ENCODE measurements at regions not wholly inside any gene's neighbourhood (a gene's known extent, or its start where the extent isn't known, plus 50 kb on each side); places are given as distances from the start of the nearest gene placed in this dataset.
A peak's percentile ranks its signal among the peaks of the same experiment; 100 is the strongest.

GRCh38 chr12:31855427-31855826, 103.8 kb upstream of the RESF1 start:
- Mint-ChIP-seq H3K27me3 (no peaks in the 10 kb centered on the region), H3K4me1 (no peaks in the 10 kb centered on the region), H3K4me3 (no peak overlapping the region), H3K9me3 (peaks cover 27% of the 10 kb centered on the region), H3K36me3 (ENCODE audit: low read depth) (peaks cover 9% of the 10 kb centered on the region), H3K27ac (no peak overlapping the region)
- intact Hi-C loops (cut with micrococcal nuclease), result no loop called here
- DNase-seq, result no peak

- H3K9me3 Mint-ChIP-seq, result peaks cover 27% of the 10 kb centered on the region
- no peak overlapping the region for H3K27ac Mint-ChIP-seq
- no peaks in the 10 kb centered on the region for H3K4me1 Mint-ChIP-seq
- no peak for DNase-seq
- no peaks in the 10 kb centered on the region for H3K27me3 Mint-ChIP-seq
- peaks cover 9% of the 10 kb centered on the region for H3K36me3 Mint-ChIP-seq (ENCODE audit: low read depth)
- H3K4me3 Mint-ChIP-seq, result no peak overlapping the region
- intact Hi-C loops (cut with micrococcal nuclease), result no loop called here
These were observed 105.2 kb upstream of the RESF1 start for GRCh38 chr12:31853977-31854376.

- Mint-ChIP-seq H3K9me3 (peaks cover 27% of the 10 kb centered on the region), H3K27me3 (no peaks in the 10 kb centered on the region), H3K27ac (no peak overlapping the region), H3K36me3 (ENCODE audit: low read depth) (peaks cover 9% of the 10 kb centered on the region), H3K4me3 (no peak overlapping the region), H3K4me1 (no peaks in the 10 kb centered on the region)
- intact Hi-C loops (cut with micrococcal nuclease), result no loop called here
- no peak for DNase-seq
These were observed 105.7 kb upstream of the RESF1 start for GRCh38 chr12:31853520-31853919.

- peaks cover 43% of the 10 kb centered on the region for H3K9me3 Mint-ChIP-seq
- H3K36me3 Mint-ChIP-seq (ENCODE audit: low read depth), result peaks cover 9% of the 10 kb centered on the region
- DNase-seq, result no peak
- no peaks in the 10 kb centered on the region for H3K4me1 Mint-ChIP-seq
- no peaks in the 10 kb centered on the region for H3K27me3 Mint-ChIP-seq
- intact Hi-C loops (cut with micrococcal nuclease), result no loop called here
- no peak overlapping the region for H3K27ac Mint-ChIP-seq
- H3K4me3 Mint-ChIP-seq, result no peak overlapping the region
These were observed 108.9 kb upstream of the RESF1 start for GRCh38 chr12:31850268-31850667.

- Mint-ChIP-seq H3K4me1 (no peaks in the 10 kb centered on the region), H3K27me3 (no peaks in the 10 kb centered on the region), H3K4me3 (no peak overlapping the region), H3K27ac (no peak overlapping the region), H3K36me3 (ENCODE audit: low read depth) (peaks cover 9% of the 10 kb centered on the region), H3K9me3 (peaks cover 38% of the 10 kb centered on the region)
- DNase-seq, result no peak
- intact Hi-C loops (cut with micrococcal nuclease), result no loop called here
These were observed 110.0 kb upstream of the RESF1 start for GRCh38 chr12:31849090-31849687.

- Mint-ChIP-seq H3K9me3 (peaks cover 34% of the 10 kb centered on the region), H3K27ac (no peak overlapping the region), H3K27me3 (no peaks in the 10 kb centered on the region), H3K4me3 (no peak overlapping the region), H3K4me1 (no peaks in the 10 kb centered on the region), H3K36me3 (ENCODE audit: low read depth) (peaks cover 5% of the 10 kb centered on the region)
- DNase-seq, result no peak
- intact Hi-C loops (cut with micrococcal nuclease), result no loop called here
These were observed 112.8 kb upstream of the RESF1 start for GRCh38 chr12:31846405-31846804.

- Mint-ChIP-seq H3K4me3 (no peak overlapping the region), H3K9me3 (peaks cover 29% of the 10 kb centered on the region), H3K36me3 (ENCODE audit: low read depth) (peaks cover 2% of the 10 kb centered on the region), H3K27me3 (no peaks in the 10 kb centered on the region), H3K4me1 (no peaks in the 10 kb centered on the region), H3K27ac (no peak overlapping the region)
- DNase-seq, result no peak
- intact Hi-C loops (cut with micrococcal nuclease), result no loop called here
These were observed 113.4 kb upstream of the RESF1 start for GRCh38 chr12:31845613-31846322.

GRCh38 chr12:31843398-31844095, 114.7 kb upstream of the AMN1 start:
- Mint-ChIP-seq H3K4me3 (no peak overlapping the region), H3K9me3 (peaks cover 29% of the 10 kb centered on the region), H3K4me1 (no peaks in the 10 kb centered on the region), H3K36me3 (ENCODE audit: low read depth) (peaks cover 2% of the 10 kb centered on the region), H3K27me3 (no peaks in the 10 kb centered on the region), H3K27ac (no peak overlapping the region)
- intact Hi-C loops (cut with micrococcal nuclease), result no loop called here
- DNase-seq, result no peak

GRCh38 chr12:31837913-31838312, 109.1 kb upstream of the AMN1 start:
- no peaks in the 10 kb centered on the region for H3K27me3 Mint-ChIP-seq
- H3K4me1 Mint-ChIP-seq, result peaks cover 12% of the 10 kb centered on the region
- no peak overlapping the region for H3K27ac Mint-ChIP-seq
- no peak for DNase-seq
- intact Hi-C loops (cut with micrococcal nuclease), result no loop called here
- H3K4me3 Mint-ChIP-seq, result no peak overlapping the region
- peaks cover 9% of the 10 kb centered on the region for H3K36me3 Mint-ChIP-seq (ENCODE audit: low read depth)
- peaks cover 18% of the 10 kb centered on the region for H3K9me3 Mint-ChIP-seq

GRCh38 chr12:31835276-31835882, 106.6 kb upstream of the AMN1 start:
- intact Hi-C loops (cut with micrococcal nuclease), result no loop called here
- DNase-seq, result no peak
- Mint-ChIP-seq H3K9me3 (peaks cover 30% of the 10 kb centered on the region), H3K36me3 (ENCODE audit: low read depth) (peaks cover 24% of the 10 kb centered on the region), H3K27ac (no peak overlapping the region), H3K27me3 (no peaks in the 10 kb centered on the region), H3K4me3 (no peak overlapping the region), H3K4me1 (peaks cover 19% of the 10 kb centered on the region)

- intact Hi-C loops (cut with micrococcal nuclease), result no loop called here
- Mint-ChIP-seq H3K27me3 (no peaks in the 10 kb centered on the region), H3K9me3 (peaks cover 37% of the 10 kb centered on the region), H3K4me3 (no peak overlapping the region), H3K36me3 (ENCODE audit: low read depth) (peaks cover 24% of the 10 kb centered on the region), H3K27ac (no peak overlapping the region), H3K4me1 (peaks cover 19% of the 10 kb centered on the region)
- no peak for DNase-seq
These were observed 105.3 kb upstream of the AMN1 start for GRCh38 chr12:31834150-31834549.

GRCh38 chr12:31832740-31833729, 104.2 kb upstream of the AMN1 start:
- intact Hi-C loops (cut with micrococcal nuclease), result loop anchor here (2.0 kb wide), 1 partner anchor 64 kb away; no protein-coding TSS in a partner anchor
- Mint-ChIP-seq H3K27ac (peak overlapping the region; percentile 58), H3K9me3 (peaks cover 38% of the 10 kb centered on the region)

GRCh38 chr12:31828071-31828470, 99.2 kb upstream of the AMN1 start:
- H3K36me3 Mint-ChIP-seq (ENCODE audit: low read depth), result peaks cover 26% of the 10 kb centered on the region
- no peaks in the 10 kb centered on the region for H3K27me3 Mint-ChIP-seq
- no peak overlapping the region for H3K4me3 Mint-ChIP-seq
- intact Hi-C loops (cut with micrococcal nuclease), result no loop called here
- no peak overlapping the region for H3K27ac Mint-ChIP-seq
- no peak for DNase-seq
- peaks cover 43% of the 10 kb centered on the region for H3K9me3 Mint-ChIP-seq
- peaks cover 12% of the 10 kb centered on the region for H3K4me1 Mint-ChIP-seq

More at GRCh38 chr12:31832740-31833729, 104.2 kb upstream of the AMN1 start:
- no peaks in the 10 kb centered on the region for H3K27me3 Mint-ChIP-seq
- peak; percentile 71 for DNase-seq
- H3K36me3 Mint-ChIP-seq (ENCODE audit: low read depth), result peaks cover 22% of the 10 kb centered on the region
- H3K4me3 Mint-ChIP-seq, result peak overlapping the region; percentile 39
- peaks cover 20% of the 10 kb centered on the region for H3K4me1 Mint-ChIP-seq
